ENCODE measurements at regions not wholly inside any gene's neighbourhood (a gene's known extent, or its start where the extent isn't known, plus 50 kb on each side); places are given as distances from the start of the nearest gene placed in this dataset.

DNA sequence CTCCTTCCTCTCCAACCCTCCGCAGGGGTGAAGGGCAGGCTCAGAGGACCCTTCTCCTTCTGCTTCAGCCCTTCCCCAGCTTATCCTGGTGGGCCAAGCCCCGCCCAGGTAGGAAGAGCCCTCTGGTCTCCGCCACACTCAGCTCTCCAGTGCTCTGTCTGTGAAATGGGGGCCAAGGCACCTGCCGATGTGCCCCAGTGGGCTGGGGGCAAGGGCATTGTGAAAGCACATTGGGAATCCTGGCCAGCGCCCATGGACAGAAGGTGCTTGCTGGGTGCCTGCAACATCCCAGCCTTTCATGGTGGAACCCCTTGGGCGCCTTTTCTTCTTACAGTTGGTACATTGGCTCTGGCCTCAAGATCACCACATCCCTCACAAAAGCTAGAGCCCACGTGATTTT is 150.8 kb downstream of the INHBB start:
- no TSS peak for BruUV-seq (replicated peaks)
- ATAC-seq (no peak), DNase-seq (no peak)
- Histone ChIP-seq H3K36me3 (ENCODE audit: low read depth, low read length) (no peaks in the 10 kb centered on the region), H3K9ac (ENCODE audit: low read length) (no peak overlapping the region), H2AFZ (ENCODE audit: low read length) (no peak overlapping the region), H3K27ac (ENCODE audit: low read length) (no peak overlapping the region), H3K9me3 (ENCODE audit: low read length) (no peaks in the 10 kb centered on the region), H3K4me1 (ENCODE audit: insufficient read depth, low read length) (peaks cover 5% of the 10 kb centered on the region; the same call in 1 of the 2 replicates), H4K20me1 (ENCODE audit: low read length) (no peaks in the 10 kb centered on the region), H3K4me3 (ENCODE audit: low read length) (no peak overlapping the region), H3F3A (ENCODE audit: low read length, unreplicated experiment) (no peaks in the 10 kb centered on the region), H3K27me3 (ENCODE audit: low read length) (no peaks in the 10 kb centered on the region), H3K79me2 (ENCODE audit: low read length) (no peaks in the 10 kb centered on the region), H3K9me2 (replicated peaks; ENCODE audit: low read length) (no peaks in the 10 kb centered on the region), H3K4me2 (ENCODE audit: low read length) (no peak overlapping the region)
- POLR2A ChIA-PET (ENCODE audit: unreplicated experiment): no interaction called here
- intact Hi-C loops (cut with micrococcal nuclease): no loop called here
- CTCF ChIA-PET: no interaction called here
- TF ChIP-seq EZH2phosphoT487 (IDR thresholded peaks at IDR 0.05; ENCODE audit: borderline replicate concordance, low read length) (no peak), CTCF (conservative IDR thresholded peaks at IDR 0.05; ENCODE audit: low read depth, low read length) (no peak), EZH2 (IDR thresholded peaks at IDR 0.05; ENCODE audit: low read length, unreplicated experiment) (no peak)

- no peak overlapping the region for H3K4me2 ChIP-seq (ENCODE audit: low read length)
- no peak overlapping the region for H3K4me3 ChIP-seq (ENCODE audit: low read length)
- H4K20me1 ChIP-seq (ENCODE audit: low read length): no peaks in the 10 kb centered on the region
- H3K36me3 ChIP-seq (ENCODE audit: low read depth, low read length): no peaks in the 10 kb centered on the region
- ATAC-seq: no peak
- no peaks in the 10 kb centered on the region for H3K27me3 ChIP-seq (ENCODE audit: low read length)
- H3K9me3 ChIP-seq (ENCODE audit: low read length): no peaks in the 10 kb centered on the region
- BruUV-seq (replicated peaks): no TSS peak
- H2AFZ ChIP-seq (ENCODE audit: low read length): no peak overlapping the region
- no peak for DNase-seq
- H3K79me2 ChIP-seq (ENCODE audit: low read length): no peaks in the 10 kb centered on the region
- intact Hi-C loops (cut with micrococcal nuclease): no loop called here
- no peaks in the 10 kb centered on the region for H3F3A ChIP-seq (ENCODE audit: low read length, unreplicated experiment)
- TF ChIP-seq CTCF (conservative IDR thresholded peaks at IDR 0.05; ENCODE audit: low read depth, low read length) (no peak), EZH2phosphoT487 (IDR thresholded peaks at IDR 0.05; ENCODE audit: borderline replicate concordance, low read length) (no peak), EZH2 (IDR thresholded peaks at IDR 0.05; ENCODE audit: low read length, unreplicated experiment) (no peak)
- no peak overlapping the region for H3K9ac ChIP-seq (ENCODE audit: low read length)
- ChIA-PET CTCF (no interaction called here), POLR2A (ENCODE audit: unreplicated experiment) (no interaction called here)
- no peak overlapping the region for H3K27ac ChIP-seq (ENCODE audit: low read length)
- H3K4me1 ChIP-seq (ENCODE audit: insufficient read depth, low read length): peaks cover 5% of the 10 kb centered on the region; the same call in 1 of the 2 replicates
- no peaks in the 10 kb centered on the region for H3K9me2 ChIP-seq (replicated peaks; ENCODE audit: low read length)
Measured at GRCh38 chr2:120497261-120497977, 151.5 kb downstream of the INHBB start.

- Histone ChIP-seq H3F3A (ENCODE audit: low read length, unreplicated experiment) (no peaks in the 10 kb centered on the region), H3K79me2 (ENCODE audit: low read length) (no peaks in the 10 kb centered on the region), H3K27me3 (ENCODE audit: low read length) (no peaks in the 10 kb centered on the region), H3K9me2 (replicated peaks; ENCODE audit: low read length) (no peaks in the 10 kb centered on the region), H2AFZ (ENCODE audit: low read length) (no peak overlapping the region), H3K36me3 (ENCODE audit: low read depth, low read length) (no peaks in the 10 kb centered on the region), H4K20me1 (ENCODE audit: low read length) (no peaks in the 10 kb centered on the region), H3K27ac (ENCODE audit: low read length) (no peak overlapping the region), H3K4me1 (ENCODE audit: insufficient read depth, low read length) (peaks cover 5% of the 10 kb centered on the region; the same call in 1 of the 2 replicates), H3K9me3 (ENCODE audit: low read length) (no peaks in the 10 kb centered on the region), H3K9ac (ENCODE audit: low read length) (no peak overlapping the region), H3K4me2 (ENCODE audit: low read length) (no peak overlapping the region), H3K4me3 (ENCODE audit: low read length) (no peak overlapping the region)
- POLR2A ChIA-PET (ENCODE audit: unreplicated experiment): no interaction called here
- CTCF ChIA-PET: no interaction called here
- intact Hi-C loops (cut with micrococcal nuclease): no loop called here
- BruUV-seq (replicated peaks): no TSS peak
- TF ChIP-seq EZH2phosphoT487 (IDR thresholded peaks at IDR 0.05; ENCODE audit: borderline replicate concordance, low read length) (no peak), EZH2 (IDR thresholded peaks at IDR 0.05; ENCODE audit: low read length, unreplicated experiment) (no peak), CTCF (conservative IDR thresholded peaks at IDR 0.05; ENCODE audit: low read depth, low read length) (no peak)
- DNase-seq (no peak), ATAC-seq (no peak)
Measured at GRCh38 chr2:120498121-120498520, 152.2 kb downstream of the INHBB start.

Data from PC-3 (cell line).